ENCODE measurements at regions not wholly inside any gene's neighbourhood (a gene's known extent, or its start where the extent isn't known, plus 50 kb on each side); places are given as distances from the start of the nearest gene placed in this dataset.

- no TSS peak for BruUV-seq (replicated peaks)
Observed at GRCh38 chr7:18283045-18283444, 212.5 kb upstream of the HDAC9 start.

More at GRCh38 chr7:18283045-18283444, 212.5 kb upstream of the HDAC9 start:
- H3K4me2 ChIP-seq (ENCODE audit: insufficient read depth, low read length): no peak overlapping the region
- no peak overlapping the region for H3K9ac ChIP-seq (replicated peaks; ENCODE audit: extremely low read depth, insufficient read depth, low read length)
- no peaks in the 10 kb centered on the region for H3K9me3 ChIP-seq (replicated peaks; ENCODE audit: control insufficient read depth, insufficient read depth, low read length)
- dilution Hi-C loops (cut with MboI; ENCODE audit: extremely low pct_ligation_motif_present, low sequenced_read_pairs) (no loop called here), intact Hi-C loops (cut with micrococcal nuclease) (no loop called here)
- FAIRE-seq (no peak), DNase-seq (ENCODE audit: low read depth, low spot score) (no peak)
- no peaks in the 10 kb centered on the region for H3K9me1 ChIP-seq (replicated peaks; ENCODE audit: control insufficient read depth, extremely low read depth, insufficient read depth, low read length)
- H2AFZ ChIP-seq (ENCODE audit: low read depth, low read length): no peak overlapping the region
- H3K27ac ChIP-seq (ENCODE audit: insufficient read depth, low read depth, low read length): no peak overlapping the region
- CTCF ChIA-PET: no interaction called here
- H3K36me3 ChIP-seq (ENCODE audit: control insufficient read depth in 2 of 2, extremely low read depth in 1 of 2, insufficient read depth in 2 of 2, low read length in 2 of 2): no peaks in the 10 kb centered on the region
- no peak overlapping the region for H3K4me3 ChIP-seq (replicated peaks in 1 of 3; ENCODE audit: insufficient read depth in 1 of 3, low read depth in 1 of 3, low read length in 3 of 3)
- H3K27me3 ChIP-seq (ENCODE audit: control insufficient read depth in 2 of 2, insufficient read depth in 2 of 2, low read length in 2 of 2): no peaks in the 10 kb centered on the region
- TF ChIP-seq EZH2 (IDR thresholded peaks at IDR 0.05; ENCODE audit: borderline replicate concordance, low read depth, low read length, severe bottlenecking) (no peak), POLR2A (IDR thresholded peaks at IDR 0.05; ENCODE audit: low read depth, low read length) (no peak), JUN (IDR thresholded peaks at IDR 0.05; ENCODE audit: borderline replicate concordance, insufficient read depth, insufficient read length, low read depth) (no peak), MYC (IDR thresholded peaks at IDR 0.05; ENCODE audit: low read depth, low read length) (no peak), FOS (IDR thresholded peaks at IDR 0.05; ENCODE audit: borderline replicate concordance, insufficient read depth, low read length) (no peak), CTCF (IDR thresholded peaks at IDR 0.05; ENCODE audit: extremely low read depth in 1 of 2, insufficient read depth in 1 of 2, low read depth in 1 of 2, low read length in 2 of 2) (no peak), GATA2 (IDR thresholded peaks at IDR 0.05; ENCODE audit: insufficient read depth, insufficient read length, low read depth, low read length) (no peak), POLR2AphosphoS5 (IDR thresholded peaks at IDR 0.05; ENCODE audit: insufficient read depth, low read depth, low read length) (no peak)
- TF ChIP-seq, protein P1, sequence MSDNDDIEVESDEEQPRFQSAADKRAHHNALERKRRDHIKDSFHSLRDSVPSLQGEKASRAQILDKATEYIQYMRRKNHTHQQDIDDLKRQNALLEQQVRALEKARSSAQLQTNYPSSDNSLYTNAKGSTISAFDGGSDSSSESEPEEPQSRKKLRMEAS (IDR thresholded peaks at IDR 0.05; ENCODE audit: insufficient read depth, insufficient read length): no peak
- no peaks in the 10 kb centered on the region for H3K4me1 ChIP-seq (ENCODE audit: control insufficient read depth, extremely low read depth, insufficient read depth, low read length)
- POLR2A ChIA-PET: no interaction called here
- H4K20me1 ChIP-seq (replicated peaks; ENCODE audit: control insufficient read depth, extremely low read depth, insufficient read depth, low read length): no peaks in the 10 kb centered on the region
- no peaks in the 10 kb centered on the region for H3K79me2 ChIP-seq (ENCODE audit: control insufficient read depth, insufficient read depth, low read length)

Data from endothelial cell of umbilical vein (primary cell).